Left lung (tissue), 4 donors: ENCODE measurements at regions not wholly inside any gene's neighbourhood (a gene's known extent, or its start where the extent isn't known, plus 50 kb on each side); places are given as distances from the start of the nearest gene placed in this dataset.

Experiments
- ATAC-seq: fragments of 200-7000 bp; cut with Tn5 transposase; one replicate; pipeline ENCODE4 v1.9.1; 2020; ENCODE audit warnings: moderate library complexity
- DNase-seq, 4 donors: peaks; one replicate each; pipeline ENCODE4 v3.0.0-alpha.2; 2013 to 2020
- H3K27ac ChIP-seq, 2 donors: fragments of 200-600 bp; sonication (generic) in 1 of 2; one replicate each; pipeline versions ENCODE4 v1.5.0 to v1.8.0; 2020 to 2021
- H3K27me3 ChIP-seq, 2 donors: fragments of 200-600 bp; sonication (generic) in 1 of 2; one replicate each; pipeline versions ENCODE4 v1.5.0 to v1.8.0; 2020 to 2021
- H3K36me3 ChIP-seq, 2 donors: fragments of 200-600 bp; sonication (generic) in 1 of 2; one replicate each; pipeline versions ENCODE4 v1.5.0 to v1.8.0; 2020 to 2021
- H3K4me1 ChIP-seq, 2 donors: fragments of 200-600 bp; one replicate each; pipeline ENCODE4 v1.8.0; 2021
- H3K4me3 ChIP-seq, 2 donors: fragments of 200-600 bp; sonication (generic) in 1 of 2; one replicate each; pipeline versions ENCODE4 v1.5.0 to v1.8.0; 2020 to 2021; ENCODE audit warnings: mild to moderate bottlenecking in 1 of 2
- H3K9me3 ChIP-seq, 2 donors: fragments of 200-600 bp; sonication (generic) in 1 of 2; one replicate each; pipeline versions ENCODE4 v1.5.0 to v1.8.0; 2020 to 2021
- intact Hi-C, 2 donors: fragments of 100-400 bp; cut with DNase I; formaldehyde crosslinking; loops; one replicate each; pipeline versions ENCODE4 v1.11.2 to v1.14.2; 2022
- TF ChIP-seq, protein P1 (sequence below), 2 donors: fragments of 200-600 bp; sonication (generic) in 1 of 2; IDR thresholded peaks; one replicate each; pipeline versions ENCODE4 v1.5.0 to v1.8.0; 2021; ENCODE audit warnings: antibody characterized with exemption in 2 of 2
- donor health status: DM: no; HTN: yes; CAD: no.
- donor health status: DM: no; HTN: no; CAD: no.

DNA sequence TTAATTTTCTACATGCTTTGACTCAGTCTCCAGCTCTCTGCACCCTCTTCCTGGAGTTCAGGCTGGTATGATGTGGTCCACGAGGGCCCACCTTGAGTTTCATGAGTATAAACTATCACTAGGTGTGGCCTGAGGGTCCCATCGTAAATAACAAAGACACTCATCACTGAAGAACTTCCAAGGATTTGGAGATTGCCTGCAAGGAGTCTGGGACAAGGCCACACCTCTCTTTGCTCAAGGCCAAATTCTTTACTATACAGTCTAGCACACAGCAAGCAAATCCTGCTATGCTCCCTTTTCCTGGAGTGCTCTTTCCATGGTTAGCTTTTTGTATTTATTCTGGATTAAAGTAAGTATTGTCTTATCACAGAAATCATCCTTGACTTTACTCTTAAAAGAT, 271.9 kb downstream of the SLC16A7 start:
- TF ChIP-seq, protein P1, sequence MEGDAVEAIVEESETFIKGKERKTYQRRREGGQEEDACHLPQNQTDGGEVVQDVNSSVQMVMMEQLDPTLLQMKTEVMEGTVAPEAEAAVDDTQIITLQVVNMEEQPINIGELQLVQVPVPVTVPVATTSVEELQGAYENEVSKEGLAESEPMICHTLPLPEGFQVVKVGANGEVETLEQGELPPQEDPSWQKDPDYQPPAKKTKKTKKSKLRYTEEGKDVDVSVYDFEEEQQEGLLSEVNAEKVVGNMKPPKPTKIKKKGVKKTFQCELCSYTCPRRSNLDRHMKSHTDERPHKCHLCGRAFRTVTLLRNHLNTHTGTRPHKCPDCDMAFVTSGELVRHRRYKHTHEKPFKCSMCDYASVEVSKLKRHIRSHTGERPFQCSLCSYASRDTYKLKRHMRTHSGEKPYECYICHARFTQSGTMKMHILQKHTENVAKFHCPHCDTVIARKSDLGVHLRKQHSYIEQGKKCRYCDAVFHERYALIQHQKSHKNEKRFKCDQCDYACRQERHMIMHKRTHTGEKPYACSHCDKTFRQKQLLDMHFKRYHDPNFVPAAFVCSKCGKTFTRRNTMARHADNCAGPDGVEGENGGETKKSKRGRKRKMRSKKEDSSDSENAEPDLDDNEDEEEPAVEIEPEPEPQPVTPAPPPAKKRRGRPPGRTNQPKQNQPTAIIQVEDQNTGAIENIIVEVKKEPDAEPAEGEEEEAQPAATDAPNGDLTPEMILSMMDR (IDR thresholded peaks at IDR 0.05) = no peak
- no peak for DNase-seq
- Histone ChIP-seq H3K4me1 (no peaks in the 10 kb centered on the region), H3K27ac (no peak overlapping the region), H3K27me3 (no peaks in the 10 kb centered on the region), H3K9me3 (peaks cover 0 to 12% of the 10 kb centered on the region in 2 donors), H3K36me3 (no peaks in the 10 kb centered on the region), H3K4me3 (no peak overlapping the region)
- intact Hi-C loops = no loop called here
- no peak for ATAC-seq

DNA sequence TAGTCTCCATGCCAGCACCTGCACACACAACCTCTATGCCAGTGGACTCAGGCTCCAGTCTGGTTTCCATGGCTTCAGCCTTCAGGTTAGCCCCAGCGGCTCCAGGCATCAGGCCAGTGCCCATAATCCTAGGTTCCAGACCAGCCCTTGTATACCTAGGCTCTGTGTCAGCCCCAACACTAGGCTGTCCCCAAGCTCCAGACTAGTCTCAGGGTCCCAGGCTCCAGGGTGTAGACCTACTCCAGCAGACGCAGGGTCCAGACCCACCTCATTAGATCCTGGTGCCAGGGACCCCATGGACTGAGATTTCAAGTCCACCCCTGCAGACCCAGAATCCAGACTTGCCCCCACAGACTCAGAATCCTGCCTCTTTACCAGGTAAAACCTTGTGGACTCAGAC, 275.9 kb downstream of the SLC16A7 start:
- no peak for ATAC-seq
- intact Hi-C loops = no loop called here
- Histone ChIP-seq H3K9me3 (peaks cover 0 to 13% of the 10 kb centered on the region in 2 donors), H3K27me3 (no peaks in the 10 kb centered on the region), H3K4me1 (no peaks in the 10 kb centered on the region), H3K4me3 (no peak overlapping the region), H3K36me3 (no peaks in the 10 kb centered on the region), H3K27ac (no peak overlapping the region)
- TF ChIP-seq, protein P1 (IDR thresholded peaks at IDR 0.05) = no peak
- DNase-seq = no peak

DNA sequence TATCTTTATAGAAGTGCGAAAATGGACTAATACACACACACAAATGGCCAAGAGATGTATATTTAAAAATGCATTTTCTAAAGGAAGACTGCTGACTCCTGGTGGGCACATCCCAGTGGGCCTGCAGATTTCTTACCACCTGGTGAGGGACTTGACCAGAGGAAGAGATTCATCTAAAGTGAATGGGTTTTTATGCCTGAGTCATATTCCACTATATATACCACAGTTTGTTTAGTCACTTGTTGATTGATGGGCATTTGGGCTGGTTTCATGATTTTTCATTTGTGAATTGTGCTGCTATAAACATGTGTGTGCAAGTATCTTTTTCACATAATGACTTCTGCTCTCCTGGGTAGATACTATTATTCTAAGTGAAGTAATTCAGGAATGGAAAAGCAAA, 277.3 kb downstream of the SLC16A7 start:
- Histone ChIP-seq H3K27me3 (no peaks in the 10 kb centered on the region), H3K36me3 (no peaks in the 10 kb centered on the region), H3K27ac (no peak overlapping the region), H3K4me1 (no peaks in the 10 kb centered on the region), H3K4me3 (no peak overlapping the region), H3K9me3 (peaks cover 0 to 13% of the 10 kb centered on the region in 2 donors)
- intact Hi-C loops = no loop called here
- no peak for DNase-seq
- ATAC-seq = no peak
- TF ChIP-seq, protein P1 (IDR thresholded peaks at IDR 0.05) = no peak

DNA sequence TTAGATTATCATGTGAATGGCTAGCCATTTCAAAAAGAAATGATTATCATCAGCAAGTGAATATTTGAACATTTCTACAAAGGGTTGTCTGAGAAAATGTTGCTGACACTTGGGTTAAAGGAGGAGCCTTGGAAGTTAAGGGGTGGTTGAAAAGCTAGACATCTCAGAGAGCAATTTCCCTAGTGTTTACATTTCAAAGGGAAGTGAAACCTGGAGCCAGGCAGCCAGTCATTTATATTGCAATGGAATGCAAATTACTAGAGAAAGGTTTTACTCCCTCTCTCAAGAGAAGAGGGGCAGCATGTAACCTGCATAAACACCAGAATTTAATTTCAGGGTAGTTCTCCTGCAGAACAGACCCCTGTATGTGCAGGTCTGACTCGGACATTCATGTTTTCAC, 279.0 kb downstream of the SLC16A7 start:
- TF ChIP-seq, protein P1 (IDR thresholded peaks at IDR 0.05) = no peak
- Histone ChIP-seq H3K4me1 (no peaks in the 10 kb centered on the region), H3K4me3 (no peak overlapping the region), H3K36me3 (no peaks in the 10 kb centered on the region), H3K9me3 (peaks cover 0 to 13% of the 10 kb centered on the region in 2 donors), H3K27me3 (no peaks in the 10 kb centered on the region), H3K27ac (no peak overlapping the region)
- peak; percentile 56 for ATAC-seq
- intact Hi-C loops = no loop called here
- no peak for DNase-seq

DNA sequence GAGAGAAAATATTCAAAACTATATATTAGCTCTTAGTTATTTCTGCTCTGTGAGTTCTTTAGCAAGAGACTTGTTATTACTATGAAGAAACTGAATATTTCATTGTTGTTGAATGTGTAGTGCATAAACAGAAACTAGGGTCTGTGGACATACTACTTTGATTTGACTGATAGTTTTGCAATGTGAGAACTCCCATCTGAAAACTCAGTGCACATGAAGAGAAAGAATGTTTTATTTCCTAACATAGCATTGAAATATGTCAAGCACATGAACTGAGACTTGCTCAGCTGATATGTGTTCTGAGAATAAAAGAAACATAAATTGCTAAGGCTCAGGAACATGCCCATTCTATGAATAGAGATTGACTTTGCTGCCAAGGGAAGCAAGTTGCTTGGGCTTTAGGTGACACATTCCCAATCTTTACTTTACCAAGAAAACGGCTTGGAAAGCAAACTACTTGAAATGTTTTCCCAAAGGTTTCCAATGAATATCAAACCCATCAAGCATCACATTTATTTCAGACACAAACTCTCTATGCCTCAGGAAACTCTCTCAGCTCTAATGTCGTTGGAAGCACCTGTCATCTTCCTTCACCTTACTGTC, 290.4 kb downstream of the SLC16A7 start:
- no peaks in the 10 kb centered on the region for H3K4me1 ChIP-seq
- ATAC-seq (no peak), DNase-seq (no peak)
- intact Hi-C loops = no loop called here
- H3K4me3 ChIP-seq = no peak overlapping the region
- H3K9me3 ChIP-seq = no peaks in the 10 kb centered on the region
- H3K36me3 ChIP-seq = no peaks in the 10 kb centered on the region
- H3K27ac ChIP-seq = no peak overlapping the region
- TF ChIP-seq, protein P1 (IDR thresholded peaks at IDR 0.05) = no peak
- no peaks in the 10 kb centered on the region for H3K27me3 ChIP-seq
